Gastroesophageal sphincter (tissue), 3 donors: ENCODE measurements at regions not wholly inside any gene's neighbourhood (a gene's known extent, or its start where the extent isn't known, plus 50 kb on each side); places are given as distances from the start of the nearest gene placed in this dataset.

Experiments used
- CTCF ChIP-seq, 4 experiments: fragments of 200-600 bp in 2 of 4; fragments of 450-650 bp in 2 of 4; sonication (generic) in 1 of 4; IDR thresholded peaks; one replicate each; pipeline ENCODE4 v1.5.1; 2017 to 2019; ENCODE audit warnings: antibody characterized with exemption in 4 of 4, mild to moderate bottlenecking in 2 of 4, moderate library complexity in 2 of 4
- POLR2A ChIP-seq, 2 donors: fragments of 450-650 bp; IDR thresholded peaks; one replicate each; pipeline ENCODE4 v1.6.1; 2017; ENCODE audit warnings: antibody characterized with exemption in 2 of 2, mild to moderate bottlenecking in 2 of 2, moderate library complexity in 1 of 2
- POLR2AphosphoS5 ChIP-seq: sonication (generic); formaldehyde crosslinking; IDR thresholded peaks from one replicate; pipeline ENCODE4 v1.6.1; 2017; ENCODE audit warnings: antibody characterized with exemption

DNA sequence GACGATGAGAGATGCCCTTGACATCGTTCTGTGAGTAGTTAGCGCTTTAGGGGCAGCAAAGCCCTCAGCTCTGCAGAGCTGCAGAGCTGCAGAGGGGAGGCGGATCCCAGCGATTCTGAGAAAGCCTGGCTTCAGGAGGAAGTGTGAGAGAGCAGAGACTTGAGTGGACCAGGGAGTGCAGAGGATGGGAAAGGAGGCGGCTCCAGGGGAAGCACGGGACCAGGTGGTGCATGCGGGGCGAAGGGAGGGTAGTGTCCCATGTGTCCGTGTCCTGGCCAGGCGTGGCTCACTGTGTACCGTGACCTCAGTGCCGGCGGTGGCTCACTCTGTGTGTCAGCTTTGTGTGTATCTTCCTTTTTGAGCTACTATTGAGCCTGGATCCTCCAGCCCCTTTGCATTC lies 250.8 kb upstream of the PITRM1 start:
- TF ChIP-seq CTCF (IDR thresholded peaks at IDR 0.05) (no peak), POLR2A (IDR thresholded peaks at IDR 0.05) (no peak), POLR2AphosphoS5 (no peak)
